HEK293T (cell line): ENCODE measurements at regions not wholly inside any gene's neighbourhood (a gene's known extent, or its start where the extent isn't known, plus 50 kb on each side); places are given as distances from the start of the nearest gene placed in this dataset.

Source experiments
- CTCF ChIA-PET: fragments of 350-600 bp; formaldehyde crosslinking; extraction: SDS; loops from one replicate; lab custom pipeline; 2021; ENCODE audit warnings: antibody characterized with exemption, inconsistent platforms; lab: Yijun Ruan, JAX
- POLR2A ChIA-PET: fragments of 350-600 bp; formaldehyde crosslinking; extraction: SDS; loops from one replicate; lab custom pipeline; 2020; ENCODE audit warnings: antibody characterized with exemption, inconsistent platforms; lab: Yijun Ruan, JAX
- DNase-seq: peaks from one replicate; pipeline ENCODE4 v3.0.0; 2012; ENCODE audit warnings: mixed read lengths; ENCODE audit errors: extremely low spot score
- ARNT ChIP-seq: fragments of 450-650 bp; IDR thresholded peaks from 2 replicates; pipeline ENCODE4 v1.6.1; 2017; ENCODE audit warnings: mild to moderate bottlenecking
- BHLHE40 ChIP-seq: fragments of 450-650 bp; IDR thresholded peaks from 2 replicates; pipeline ENCODE4 v1.6.1; 2016; ENCODE audit warnings: mild to moderate bottlenecking, moderate library complexity, borderline replicate concordance
- CTBP1 ChIP-seq: fragments of 450-650 bp; IDR thresholded peaks from 2 replicates; pipeline ENCODE4 v1.6.1; 2016; ENCODE audit warnings: borderline replicate concordance
- ELF4 ChIP-seq: fragments of 450-650 bp; IDR thresholded peaks from 2 replicates; pipeline ENCODE4 v1.6.1; 2017; ENCODE audit warnings: antibody characterized with exemption
- FOXA1 ChIP-seq: fragments of 450-650 bp; IDR thresholded peaks from 2 replicates; pipeline ENCODE4 v1.6.1; 2016; ENCODE audit warnings: mild to moderate bottlenecking
- FOXK2 ChIP-seq: fragments of 450-650 bp; IDR thresholded peaks from 2 replicates; pipeline ENCODE4 v1.6.1; 2016; ENCODE audit warnings: mild to moderate bottlenecking
- FOXM1 ChIP-seq: fragments of 450-650 bp; IDR thresholded peaks from 2 replicates; pipeline ENCODE4 v1.6.1; 2017; ENCODE audit warnings: mild to moderate bottlenecking, borderline replicate concordance
- HDGF ChIP-seq: fragments of 450-650 bp; IDR thresholded peaks from 2 replicates; pipeline ENCODE4 v1.6.1; 2017; ENCODE audit warnings: antibody characterized with exemption, borderline replicate concordance
- L3MBTL2 ChIP-seq: fragments of 450-650 bp; conservative IDR thresholded peaks from 2 replicates; pipeline ENCODE4 v1.6.1; 2016; ENCODE audit warnings: mild to moderate bottlenecking
- LEF1 ChIP-seq: fragments of 450-650 bp; IDR thresholded peaks from 2 replicates; pipeline ENCODE4 v1.6.1; 2017; ENCODE audit warnings: mild to moderate bottlenecking, borderline replicate concordance
- NFRKB ChIP-seq: fragments of 450-650 bp; IDR thresholded peaks from 2 replicates; pipeline ENCODE4 v1.6.1; 2016; ENCODE audit warnings: mild to moderate bottlenecking, moderate library complexity
- SP1 ChIP-seq: fragments of 450-650 bp; IDR thresholded peaks from 2 replicates; pipeline ENCODE4 v1.6.1; 2017
- SUZ12 ChIP-seq: fragments of 450-650 bp; IDR thresholded peaks from 2 replicates; pipeline ENCODE4 v1.6.1; 2016; ENCODE audit warnings: mild to moderate bottlenecking
- TARDBP ChIP-seq: fragments of 450-650 bp; IDR thresholded peaks from 2 replicates; pipeline ENCODE4 v1.6.1; 2016
- ZNF384 ChIP-seq: fragments of 450-650 bp; IDR thresholded peaks from 2 replicates; pipeline ENCODE4 v1.6.1; 2016
- TF ChIP-seq, protein P1 (sequence below): fragments of 450-650 bp; IDR thresholded peaks from 2 replicates; pipeline ENCODE4 v1.6.1; 2016

DNA sequence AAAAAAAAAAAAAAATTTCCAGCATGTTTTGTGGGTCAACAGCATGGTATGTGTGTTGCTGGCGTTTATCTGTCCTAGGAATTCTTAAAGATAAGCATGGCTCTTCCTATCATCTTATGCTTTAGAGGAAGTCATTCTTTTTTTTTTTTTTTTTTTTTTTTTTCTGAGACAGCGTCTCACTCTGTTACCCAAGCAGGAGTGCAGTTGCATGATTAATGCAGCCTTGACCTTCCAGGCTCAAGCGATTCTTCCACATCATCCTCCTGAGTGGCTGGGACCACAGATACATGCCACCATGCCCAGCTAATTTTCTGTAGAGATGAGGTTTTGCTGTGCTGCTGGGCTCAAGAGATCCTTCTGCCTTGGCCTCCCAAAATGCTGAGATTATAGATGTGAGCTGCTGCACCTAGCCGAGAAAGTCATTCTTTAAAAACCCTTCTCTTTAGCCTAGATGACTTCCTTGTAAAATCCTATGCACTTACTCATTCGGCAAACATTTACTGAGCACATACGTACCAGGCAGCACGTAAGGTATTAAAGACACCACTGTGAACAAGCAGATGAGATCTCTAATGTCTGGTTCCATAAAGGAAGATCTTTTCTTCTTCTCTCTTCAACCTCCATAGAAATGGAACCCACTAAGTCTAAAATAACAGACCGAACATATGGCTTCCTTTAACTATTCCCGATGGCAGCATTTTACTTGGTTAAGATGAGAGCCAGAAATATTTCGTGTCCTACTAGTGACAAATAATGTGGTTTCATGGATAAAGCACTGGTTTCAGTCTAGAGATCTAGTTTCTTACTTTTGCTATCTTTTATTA, 122.4 kb downstream of the RIN2 start:
- CTCF ChIA-PET: no interaction called here
- TF ChIP-seq ZNF384 (no peak), HDGF (no peak)
- no peak for DNase-seq
- POLR2A ChIA-PET: no interaction called here

DNA sequence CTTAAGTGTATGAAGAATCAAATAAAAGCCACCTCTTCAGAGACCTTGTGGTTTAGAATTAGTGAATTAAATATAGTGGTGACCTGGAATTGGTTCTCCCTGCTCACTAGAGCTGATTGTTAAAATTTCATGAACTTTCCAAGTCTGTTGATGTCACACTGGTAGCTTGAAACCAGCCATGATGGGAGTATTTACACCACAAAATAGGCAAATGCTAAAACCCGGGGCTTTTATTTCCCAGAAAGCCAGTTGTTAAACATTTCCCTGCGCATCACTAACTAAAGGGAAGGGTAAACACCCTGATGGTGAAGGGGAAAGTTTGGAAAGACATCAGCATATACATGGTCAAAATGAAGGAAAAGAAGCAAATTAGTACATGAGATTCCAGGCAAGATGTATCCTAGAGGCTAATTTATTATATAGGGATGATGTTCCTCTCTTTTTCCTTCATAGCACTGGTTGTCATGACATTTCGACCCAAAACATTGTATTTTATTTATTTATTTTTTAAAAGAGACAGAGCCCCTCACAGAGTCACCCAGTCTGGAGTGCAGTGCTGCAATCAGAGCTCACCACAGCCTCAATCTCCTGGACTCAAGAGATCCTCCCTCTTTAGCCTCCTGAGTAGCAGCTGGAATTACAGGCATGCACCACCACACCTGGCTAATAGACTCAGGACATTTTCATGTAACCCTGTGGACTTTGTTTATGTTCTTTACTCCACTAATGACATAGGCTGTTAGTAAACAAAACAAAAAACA, 123.2 kb downstream of the RIN2 start:
- CTCF ChIA-PET: no interaction called here
- DNase-seq: no peak
- POLR2A ChIA-PET: no interaction called here

DNA sequence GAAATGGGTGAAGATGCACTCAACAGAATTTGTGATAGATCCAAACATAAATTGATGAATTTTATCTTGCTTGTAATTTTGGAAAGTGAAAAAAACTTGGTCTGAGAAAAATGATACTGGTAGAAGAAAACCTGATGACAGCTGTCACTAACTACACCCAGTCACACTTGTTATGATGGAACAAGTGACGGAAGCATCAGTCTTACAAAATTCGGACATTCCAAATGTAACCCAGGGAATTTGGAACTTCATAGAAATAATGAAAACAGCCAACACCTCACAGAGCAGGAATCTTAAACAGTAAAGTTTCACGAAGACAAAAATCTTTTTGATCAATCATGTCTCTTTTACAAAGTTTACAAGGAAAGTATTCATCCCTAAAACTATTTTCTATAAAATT, 123.9 kb downstream of the RIN2 start:
- TF ChIP-seq HDGF: no peak
- TF ChIP-seq SP1: no peak
- no peak for TF ChIP-seq L3MBTL2
- TF ChIP-seq BHLHE40: no peak
- TF ChIP-seq TARDBP: no peak
- ChIA-PET CTCF (no interaction called here), POLR2A (no interaction called here)
- no peak for DNase-seq

More for the DNA sequence above, 123.2 kb downstream of the RIN2 start:
- TF ChIP-seq SP1 (no peak), L3MBTL2 (no peak), ARNT (no peak), LEF1 (no peak), CTBP1 (no peak), BHLHE40 (no peak), FOXM1 (no peak), SUZ12 (no peak), HDGF (no peak), FOXK2 (no peak), ELF4 (no peak), FOXA1 (no peak), TARDBP (no peak)
- TF ChIP-seq, protein P1, sequence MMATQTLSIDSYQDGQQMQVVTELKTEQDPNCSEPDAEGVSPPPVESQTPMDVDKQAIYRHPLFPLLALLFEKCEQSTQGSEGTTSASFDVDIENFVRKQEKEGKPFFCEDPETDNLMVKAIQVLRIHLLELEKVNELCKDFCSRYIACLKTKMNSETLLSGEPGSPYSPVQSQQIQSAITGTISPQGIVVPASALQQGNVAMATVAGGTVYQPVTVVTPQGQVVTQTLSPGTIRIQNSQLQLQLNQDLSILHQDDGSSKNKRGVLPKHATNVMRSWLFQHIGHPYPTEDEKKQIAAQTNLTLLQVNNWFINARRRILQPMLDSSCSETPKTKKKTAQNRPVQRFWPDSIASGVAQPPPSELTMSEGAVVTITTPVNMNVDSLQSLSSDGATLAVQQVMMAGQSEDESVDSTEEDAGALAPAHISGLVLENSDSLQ: no peak

DNA sequence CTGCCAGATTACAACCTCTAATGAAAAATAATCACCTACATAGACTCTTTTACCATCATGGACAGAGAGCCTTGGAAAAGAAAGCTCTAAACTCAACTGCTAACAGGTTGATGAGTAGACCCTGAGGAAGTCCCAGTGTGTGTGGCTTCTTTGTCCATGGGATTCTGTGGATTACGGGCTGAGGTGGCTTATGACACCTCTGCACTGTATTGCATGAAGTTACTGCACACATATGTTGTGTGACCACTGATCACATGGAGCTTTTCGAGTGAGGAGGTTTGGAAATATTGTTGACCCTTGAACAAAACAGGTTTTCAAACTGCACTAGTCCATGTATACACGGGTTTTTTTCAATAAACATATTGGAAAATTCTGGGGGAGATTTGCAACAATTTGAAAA, 124.4 kb downstream of the RIN2 start:
- POLR2A ChIA-PET: no interaction called here
- TF ChIP-seq, protein P1: no peak
- TF ChIP-seq FOXA1 (no peak), NFRKB (no peak), HDGF (no peak), ARNT (no peak), SUZ12 (no peak), BHLHE40 (no peak), L3MBTL2 (no peak), ZNF384 (no peak), SP1 (no peak), LEF1 (no peak), TARDBP (no peak), FOXK2 (no peak), FOXM1 (no peak), ELF4 (no peak), CTBP1 (no peak)
- CTCF ChIA-PET: no interaction called here
- DNase-seq: no peak

DNA sequence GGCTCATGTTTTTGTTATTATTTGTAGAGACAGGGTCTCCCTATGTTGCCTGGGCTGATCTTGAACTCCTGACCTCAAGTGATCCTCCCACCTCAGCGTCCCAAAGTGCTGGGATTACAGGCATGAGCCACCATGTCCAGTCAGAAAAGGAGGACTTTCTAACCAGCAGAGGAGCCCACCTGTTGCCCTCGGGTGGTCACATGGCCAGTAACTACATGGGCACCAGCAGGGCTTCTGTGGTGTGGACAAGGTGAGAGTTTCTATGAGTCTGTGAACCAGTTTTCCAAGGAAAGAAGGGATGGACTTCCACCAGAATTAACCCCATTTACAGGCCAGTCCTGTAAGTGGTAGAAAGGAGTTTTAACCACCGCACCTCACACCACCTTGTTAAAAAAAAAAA, 125.4 kb downstream of the RIN2 start:
- ChIA-PET POLR2A (no interaction called here), CTCF (no interaction called here)
- no peak for TF ChIP-seq TARDBP
- no peak for TF ChIP-seq L3MBTL2
- TF ChIP-seq SUZ12: no peak
- TF ChIP-seq LEF1: no peak
- TF ChIP-seq FOXA1: no peak
- no peak for TF ChIP-seq HDGF
- no peak for TF ChIP-seq FOXK2
- DNase-seq: no peak

DNA sequence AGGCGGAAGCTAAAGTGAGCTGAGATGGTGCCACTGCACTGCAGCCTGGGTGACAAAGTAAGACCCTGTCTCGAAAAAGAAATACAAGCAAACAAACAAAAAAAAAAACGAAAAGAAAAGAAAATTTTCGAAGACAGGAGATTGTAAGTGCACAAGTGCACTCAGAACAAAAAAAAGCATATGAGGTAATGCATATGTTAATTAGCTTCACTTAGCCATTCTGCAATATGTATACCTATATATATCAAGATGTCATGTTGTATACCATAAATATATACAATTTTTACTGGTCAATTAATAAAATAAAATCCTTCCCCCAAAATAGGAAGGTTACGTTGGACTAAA, 127.5 kb downstream of the RIN2 start:
- ChIA-PET CTCF (interaction anchor here (1.6 kb wide), 1 partner anchor 108 kb away, joined by 3 read pairs; no protein-coding TSS in a partner anchor), POLR2A (no interaction called here)
- TF ChIP-seq L3MBTL2: no peak
- TF ChIP-seq FOXA1: no peak
- TF ChIP-seq NFRKB: no peak
- no peak for TF ChIP-seq SUZ12
- TF ChIP-seq SP1: no peak
- DNase-seq: no peak
